Endothelial cell of umbilical vein (primary cell): ENCODE measurements at regions not wholly inside any gene's neighbourhood (a gene's known extent, or its start where the extent isn't known, plus 50 kb on each side); places are given as distances from the start of the nearest gene placed in this dataset.

ENCODE experiments used
- BruUV-seq: library from RNA; stranded (reverse); fragments of 400-500 nt; replicated peaks from 2 replicates; lab custom pipeline; 2021; lab: Mats Ljungman, UMichigan
- CTCF ChIA-PET: fragments of 300-600, 350-600 bp; sonication (Branson Sonifier 250); formaldehyde crosslinking; loops from one replicate; lab custom pipeline; 2021; ENCODE audit warnings: antibody characterized with exemption, inconsistent platforms; lab: Charles Lee
- POLR2A ChIA-PET: fragments of 300-600, 350-600 bp; sonication (Branson Sonifier 250); formaldehyde crosslinking; loops from one replicate; lab custom pipeline; 2021; ENCODE audit warnings: antibody characterized with exemption, inconsistent platforms; lab: Charles Lee
- DNase-seq: peaks from one replicate; pipeline ENCODE4 v3.0.0-alpha.2; 2011; ENCODE audit warnings: low read depth, low spot score
- FAIRE-seq: peaks from 2 replicates; lab custom pipeline; 2011; peaks lifted over from hg19 to GRCh38; lab: Jason Lieb, UNC
- H2AFZ ChIP-seq: 2 replicates; pipeline ENCODE4 v1.6.0; 2012; ENCODE audit warnings: low read depth, low read length, control low read depth, inconsistent platforms
- H3K27ac ChIP-seq: 2 replicates; pipeline ENCODE4 v1.5.1; 2011; ENCODE audit warnings: low read depth, mild to moderate bottlenecking, control low read depth, low read length, moderate library complexity; ENCODE audit not compliant: insufficient read depth
- H3K27me3 ChIP-seq, 2 experiments: 2 replicates each; pipeline versions ENCODE4 v1.6.0 to v1.6.1; 2011; ENCODE audit warnings: low read length in 2 of 2, mixed read lengths in 1 of 2; ENCODE audit not compliant: control insufficient read depth in 2 of 2, insufficient read depth in 2 of 2
- H3K36me3 ChIP-seq, 2 experiments: 2 replicates in 1 of 2; 3 replicates in 1 of 2; pipeline ENCODE4 v1.5.1; 2011; ENCODE audit warnings: low read length in 2 of 2, mild to moderate bottlenecking in 1 of 2, moderate library complexity in 1 of 2; ENCODE audit not compliant: control insufficient read depth in 2 of 2, insufficient read depth in 2 of 2; ENCODE audit errors: extremely low read depth in 1 of 2
- H3K4me1 ChIP-seq: 3 replicates; pipeline ENCODE4 v1.5.1; 2011; ENCODE audit warnings: mild to moderate bottlenecking, low read length; ENCODE audit not compliant: control insufficient read depth, insufficient read depth; ENCODE audit errors: extremely low read depth
- H3K4me2 ChIP-seq: 2 replicates; pipeline ENCODE4 v1.6.1; 2011; ENCODE audit warnings: low read length, control low read depth, mixed read lengths; ENCODE audit not compliant: insufficient read depth
- H3K4me3 ChIP-seq, 3 experiments: fragments of 200-600 bp in 1 of 3; sonication (generic), shearing (Covaris generic) in 1 of 3; replicated peaks in 1 of 3; 2 replicates each; pipeline ENCODE4 v1.5.1; 2011 to 2016; ENCODE audit warnings: control low read depth in 3 of 3, low read length in 3 of 3, mild to moderate bottlenecking in 2 of 3, inconsistent platforms in 1 of 3, low read depth in 1 of 3, moderate library complexity in 1 of 3; ENCODE audit not compliant: insufficient read depth in 1 of 3
- H3K79me2 ChIP-seq: 2 replicates; pipeline ENCODE4 v1.6.0; 2012; ENCODE audit warnings: low read length, inconsistent platforms; ENCODE audit not compliant: control insufficient read depth, insufficient read depth
- H3K9ac ChIP-seq: replicated peaks from 2 replicates; pipeline ENCODE3; 2011; ENCODE audit warnings: low read length, control low read depth; ENCODE audit not compliant: insufficient read depth; ENCODE audit errors: extremely low read depth
- H3K9me1 ChIP-seq: replicated peaks from 3 replicates; pipeline ENCODE4 v1.6.0; 2011; ENCODE audit warnings: mild to moderate bottlenecking, low read length; ENCODE audit not compliant: control insufficient read depth, insufficient read depth; ENCODE audit errors: extremely low read depth
- H3K9me3 ChIP-seq: replicated peaks from 2 replicates; pipeline ENCODE4 v1.5.1; 2012; ENCODE audit warnings: low read length, inconsistent platforms; ENCODE audit not compliant: control insufficient read depth, insufficient read depth
- H4K20me1 ChIP-seq: replicated peaks from 2 replicates; pipeline ENCODE3; 2011; ENCODE audit warnings: mild to moderate bottlenecking, low read length; ENCODE audit not compliant: control insufficient read depth, insufficient read depth; ENCODE audit errors: extremely low read depth
- EZH2 ChIP-seq: IDR thresholded peaks from 2 replicates; pipeline ENCODE4 v1.6.1; 2012; ENCODE audit warnings: borderline replicate concordance, low read depth, mild to moderate bottlenecking, moderate library complexity, low read length, inconsistent platforms; ENCODE audit not compliant: severe bottlenecking
- FOS ChIP-seq: IDR thresholded peaks from 2 replicates; pipeline ENCODE4 v1.6.1; 2011; ENCODE audit warnings: mild to moderate bottlenecking, low read length, moderate library complexity, borderline replicate concordance; ENCODE audit not compliant: insufficient read depth
- GATA2 ChIP-seq: IDR thresholded peaks from 2 replicates; pipeline ENCODE4 v1.7.0; 2011; ENCODE audit warnings: low read depth, mild to moderate bottlenecking, moderate library complexity, mixed read lengths, low read length; ENCODE audit not compliant: insufficient read length, insufficient read depth
- JUN ChIP-seq: IDR thresholded peaks from 2 replicates; pipeline ENCODE4 v1.6.1; 2011; ENCODE audit warnings: borderline replicate concordance, low read depth; ENCODE audit not compliant: insufficient read length, insufficient read depth
- MYC ChIP-seq: IDR thresholded peaks from one replicate; pipeline ENCODE4 v1.6.1; 2011; ENCODE audit warnings: mild to moderate bottlenecking, low read depth, low read length
- POLR2A ChIP-seq: IDR thresholded peaks from 2 replicates; pipeline ENCODE4 v1.6.1; 2012; ENCODE audit warnings: low read depth, mild to moderate bottlenecking, control low read depth, low read length
- POLR2AphosphoS5 ChIP-seq: IDR thresholded peaks from 2 replicates; pipeline ENCODE4 v1.6.1; 2012; ENCODE audit warnings: low read depth, mild to moderate bottlenecking, control low read depth, low read length, moderate library complexity; ENCODE audit not compliant: insufficient read depth
- dilution Hi-C: fragments of 300-500 bp; cut with MboI; formaldehyde crosslinking; loops from one replicate; pipeline ENCODE4 v1.15.0; 2019; ENCODE audit warnings: low sequenced_read_pairs; ENCODE audit not compliant: extremely low pct_ligation_motif_present
- intact Hi-C: fragments of 100-400 bp; cut with micrococcal nuclease; formaldehyde crosslinking; loops from one replicate; pipeline ENCODE4 v1.10.0; 2022
- TF ChIP-seq, protein P1 (sequence below): IDR thresholded peaks from 2 replicates; pipeline ENCODE4 v1.6.1; 2011; ENCODE audit not compliant: insufficient read depth, insufficient read length
- TF ChIP-seq, protein P2 (sequence below), 2 donors: IDR thresholded peaks; 1 replicate in 1 of 2; 2 replicates in 1 of 2; pipeline ENCODE4 v1.5.1; 2011; ENCODE audit warnings: low read length in 2 of 2, mild to moderate bottlenecking in 2 of 2, moderate library complexity in 2 of 2, control low read depth in 1 of 2, inconsistent platforms in 1 of 2, low read depth in 1 of 2; ENCODE audit not compliant: insufficient read depth in 1 of 2; ENCODE audit errors: extremely low read depth in 1 of 2

DNA sequence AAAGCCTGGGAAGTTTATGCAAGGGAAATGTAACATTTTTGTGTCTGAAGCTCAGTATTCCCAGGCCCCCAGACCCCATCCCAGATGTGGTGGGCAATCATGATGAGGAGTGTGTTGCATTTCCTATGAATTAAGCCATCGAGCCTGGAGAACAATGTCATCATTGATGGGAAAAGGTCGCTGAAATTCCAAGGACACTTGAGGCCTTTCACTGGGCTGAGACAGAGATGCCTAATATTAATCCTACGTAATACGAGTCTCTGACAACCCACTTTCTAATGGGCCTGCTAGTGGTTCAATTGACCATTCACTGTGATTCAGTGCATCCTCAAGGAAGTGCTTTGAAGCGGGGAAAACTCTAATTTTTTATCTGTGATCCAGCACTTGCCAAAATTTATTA, 291.6 kb downstream of the PLPP3 start:
- no peak overlapping the region for H3K4me3 ChIP-seq
- POLR2A ChIA-PET: no interaction called here
- no peak for TF ChIP-seq JUN
- TF ChIP-seq MYC: no peak
- no peak for TF ChIP-seq GATA2
- no peak for TF ChIP-seq POLR2AphosphoS5
- TF ChIP-seq FOS: no peak
- TF ChIP-seq EZH2: no peak
- TF ChIP-seq, protein P1, sequence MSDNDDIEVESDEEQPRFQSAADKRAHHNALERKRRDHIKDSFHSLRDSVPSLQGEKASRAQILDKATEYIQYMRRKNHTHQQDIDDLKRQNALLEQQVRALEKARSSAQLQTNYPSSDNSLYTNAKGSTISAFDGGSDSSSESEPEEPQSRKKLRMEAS: no peak
- TF ChIP-seq, protein P2, sequence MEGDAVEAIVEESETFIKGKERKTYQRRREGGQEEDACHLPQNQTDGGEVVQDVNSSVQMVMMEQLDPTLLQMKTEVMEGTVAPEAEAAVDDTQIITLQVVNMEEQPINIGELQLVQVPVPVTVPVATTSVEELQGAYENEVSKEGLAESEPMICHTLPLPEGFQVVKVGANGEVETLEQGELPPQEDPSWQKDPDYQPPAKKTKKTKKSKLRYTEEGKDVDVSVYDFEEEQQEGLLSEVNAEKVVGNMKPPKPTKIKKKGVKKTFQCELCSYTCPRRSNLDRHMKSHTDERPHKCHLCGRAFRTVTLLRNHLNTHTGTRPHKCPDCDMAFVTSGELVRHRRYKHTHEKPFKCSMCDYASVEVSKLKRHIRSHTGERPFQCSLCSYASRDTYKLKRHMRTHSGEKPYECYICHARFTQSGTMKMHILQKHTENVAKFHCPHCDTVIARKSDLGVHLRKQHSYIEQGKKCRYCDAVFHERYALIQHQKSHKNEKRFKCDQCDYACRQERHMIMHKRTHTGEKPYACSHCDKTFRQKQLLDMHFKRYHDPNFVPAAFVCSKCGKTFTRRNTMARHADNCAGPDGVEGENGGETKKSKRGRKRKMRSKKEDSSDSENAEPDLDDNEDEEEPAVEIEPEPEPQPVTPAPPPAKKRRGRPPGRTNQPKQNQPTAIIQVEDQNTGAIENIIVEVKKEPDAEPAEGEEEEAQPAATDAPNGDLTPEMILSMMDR (IDR thresholded peaks at IDR 0.05; ENCODE audit: extremely low read depth in 1 of 2, insufficient read depth in 1 of 2, low read depth in 1 of 2, low read length in 2 of 2): no peak
- no peak for TF ChIP-seq POLR2A
- no peak overlapping the region for H2AFZ ChIP-seq
- DNase-seq (no peak), FAIRE-seq (no peak)
- H3K9me1 ChIP-seq: no peaks in the 10 kb centered on the region
- intact Hi-C loops: no loop called here
- dilution Hi-C loops: no loop called here
- H3K9ac ChIP-seq: no peak overlapping the region
- no TSS peak for BruUV-seq
- no peak overlapping the region for H3K27ac ChIP-seq
- H3K4me1 ChIP-seq: peaks cover 10% of the 10 kb centered on the region
- CTCF ChIA-PET: interaction anchor here (0.8 kb wide), 1 partner anchor 9 kb away, joined by 3 read pairs; no protein-coding TSS in a partner anchor
- H3K9me3 ChIP-seq: no peaks in the 10 kb centered on the region
- no peaks in the 10 kb centered on the region for H3K27me3 ChIP-seq
- H3K4me2 ChIP-seq: no peak overlapping the region
- H4K20me1 ChIP-seq: no peaks in the 10 kb centered on the region
- H3K36me3 ChIP-seq: no peaks in the 10 kb centered on the region
- no peaks in the 10 kb centered on the region for H3K79me2 ChIP-seq
